Uterus (tissue), 2 donors: ENCODE measurements at regions not wholly inside any gene's neighbourhood (a gene's known extent, or its start where the extent isn't known, plus 50 kb on each side); places are given as distances from the start of the nearest gene placed in this dataset.

ENCODE experiments used
- CTCF ChIP-seq, 4 experiments: fragments of 200-600 bp in 2 of 4; fragments of 450-650 bp in 2 of 4; sonication (generic) in 2 of 4; IDR thresholded peaks; one replicate each; pipeline ENCODE4 v1.5.1; 2016 to 2019; ENCODE audit warnings: antibody characterized with exemption in 4 of 4, mild to moderate bottlenecking in 2 of 4, moderate library complexity in 1 of 4
- POLR2A ChIP-seq, 2 donors: fragments of 450-650 bp; IDR thresholded peaks; one replicate each; pipeline ENCODE4 v1.6.1; 2016; ENCODE audit warnings: antibody characterized with exemption in 2 of 2, mild to moderate bottlenecking in 1 of 2, moderate library complexity in 1 of 2

- TF ChIP-seq POLR2A (IDR thresholded peaks at IDR 0.05) (no peak), CTCF (IDR thresholded peaks at IDR 0.05) (no peak)
Measured at GRCh38 chr7:81462672-81463071, 307.2 kb downstream of the HGF start.
